Activated CD4-positive, alpha-beta T cell treated with anti-CD3 and anti-CD28 coated beads, Interleukin-2, amount 10 ng/mL, durations not matched to agents 24 days and 14 days (primary cell): ENCODE measurements at regions not wholly inside any gene's neighbourhood (a gene's known extent, or its start where the extent isn't known, plus 50 kb on each side); places are given as distances from the start of the nearest gene placed in this dataset.

Source experiments
- DNase-seq: peaks from one replicate; pipeline ENCODE4 v3.0.0; 2022
- H3K27ac Mint-ChIP-seq: one replicate; pipeline ENCODE4 v1.8.0; 2022; ENCODE audit warnings: mild to moderate bottlenecking, mixed read lengths
- H3K27me3 Mint-ChIP-seq: one replicate; pipeline ENCODE4 v1.8.0; 2022; ENCODE audit warnings: mixed read lengths
- H3K36me3 Mint-ChIP-seq: one replicate; pipeline ENCODE4 v1.8.0; 2022; ENCODE audit warnings: low read depth, mild to moderate bottlenecking, mixed read lengths
- H3K4me1 Mint-ChIP-seq: one replicate; pipeline ENCODE4 v1.8.0; 2021; ENCODE audit warnings: mixed read lengths
- H3K4me3 Mint-ChIP-seq: one replicate; pipeline ENCODE4 v1.8.0; 2022; ENCODE audit warnings: mild to moderate bottlenecking, moderate library complexity, mixed read lengths
- H3K9me3 Mint-ChIP-seq: one replicate; pipeline ENCODE4 v1.8.0; 2021; ENCODE audit warnings: mixed read lengths
- intact Hi-C: fragments of 100-400 bp; cut with micrococcal nuclease; formaldehyde crosslinking; loops from one replicate; pipeline ENCODE4 v1.15.1; 2023

DNA sequence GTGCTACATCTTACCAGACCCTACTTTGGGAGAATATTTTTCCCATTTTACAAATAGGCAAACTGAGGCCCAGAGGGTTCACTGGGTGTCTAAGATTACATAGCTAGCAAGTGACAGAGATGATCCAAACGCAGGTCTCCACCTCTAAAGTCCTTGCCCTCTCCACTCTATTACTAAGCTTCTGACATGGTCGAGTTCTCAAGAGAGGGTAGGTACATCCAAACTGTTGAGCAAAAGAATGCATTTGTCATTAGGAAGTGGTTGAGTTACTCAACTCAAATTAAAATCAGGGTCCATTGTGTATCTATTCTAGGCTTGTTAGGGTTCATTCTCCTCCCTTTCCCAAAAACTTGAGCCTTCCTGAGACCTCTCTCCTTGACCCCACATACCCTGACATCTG is 680.6 kb upstream of the FANCL start:
- no peaks in the 10 kb centered on the region for H3K36me3 Mint-ChIP-seq
- no peaks in the 10 kb centered on the region for H3K9me3 Mint-ChIP-seq
- no peak overlapping the region for H3K27ac Mint-ChIP-seq
- no peak for DNase-seq
- H3K4me3 Mint-ChIP-seq: no peak overlapping the region
- H3K27me3 Mint-ChIP-seq: no peaks in the 10 kb centered on the region
- intact Hi-C loops: no loop called here
- no peaks in the 10 kb centered on the region for H3K4me1 Mint-ChIP-seq

DNA sequence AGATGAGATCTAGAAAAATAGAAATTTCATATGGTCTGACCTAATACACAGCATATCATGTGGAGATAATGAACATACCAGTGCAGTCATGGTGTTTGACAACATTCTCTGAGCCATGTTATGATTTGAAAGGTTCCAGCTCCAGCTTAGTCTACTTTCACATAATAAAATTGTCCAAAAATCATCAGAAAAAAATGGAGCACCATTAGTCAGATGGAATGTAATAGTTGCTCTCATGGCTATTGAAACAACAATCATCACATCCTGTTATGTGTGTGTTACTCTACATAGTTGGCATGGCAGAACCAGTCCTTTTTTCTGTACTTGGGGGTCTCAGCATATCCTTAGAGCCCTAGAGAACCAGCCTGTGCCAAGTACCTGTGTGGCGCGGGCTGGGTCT is 678.9 kb upstream of the FANCL start:
- no peaks in the 10 kb centered on the region for H3K27me3 Mint-ChIP-seq
- no peaks in the 10 kb centered on the region for H3K36me3 Mint-ChIP-seq
- no peaks in the 10 kb centered on the region for H3K4me1 Mint-ChIP-seq
- intact Hi-C loops: no loop called here
- no peaks in the 10 kb centered on the region for H3K9me3 Mint-ChIP-seq
- no peak overlapping the region for H3K4me3 Mint-ChIP-seq
- no peak for DNase-seq
- no peak overlapping the region for H3K27ac Mint-ChIP-seq

DNA sequence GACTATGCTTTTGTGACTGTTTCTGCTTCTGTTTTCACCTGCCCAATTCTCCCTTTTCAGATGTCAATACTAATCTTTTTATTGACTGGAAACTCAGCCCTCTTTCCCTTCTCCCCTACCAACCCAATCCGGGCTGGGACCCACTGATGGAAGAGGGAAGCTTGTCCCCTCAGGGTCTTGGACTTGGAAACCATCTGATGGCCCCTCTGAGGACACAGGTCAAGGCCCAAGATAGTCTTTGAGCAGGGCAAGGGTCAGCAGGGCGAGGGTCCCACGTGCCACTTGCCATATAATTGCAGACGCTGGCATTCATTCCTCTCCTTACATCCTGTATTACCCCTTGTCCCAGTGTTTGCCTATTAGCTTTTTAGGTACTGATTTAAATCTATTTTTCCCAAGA is 678.2 kb upstream of the FANCL start:
- Mint-ChIP-seq H3K27me3 (no peaks in the 10 kb centered on the region), H3K4me3 (no peak overlapping the region), H3K27ac (no peak overlapping the region), H3K36me3 (no peaks in the 10 kb centered on the region), H3K9me3 (no peaks in the 10 kb centered on the region), H3K4me1 (no peaks in the 10 kb centered on the region)
- intact Hi-C loops: no loop called here
- DNase-seq: no peak

DNA sequence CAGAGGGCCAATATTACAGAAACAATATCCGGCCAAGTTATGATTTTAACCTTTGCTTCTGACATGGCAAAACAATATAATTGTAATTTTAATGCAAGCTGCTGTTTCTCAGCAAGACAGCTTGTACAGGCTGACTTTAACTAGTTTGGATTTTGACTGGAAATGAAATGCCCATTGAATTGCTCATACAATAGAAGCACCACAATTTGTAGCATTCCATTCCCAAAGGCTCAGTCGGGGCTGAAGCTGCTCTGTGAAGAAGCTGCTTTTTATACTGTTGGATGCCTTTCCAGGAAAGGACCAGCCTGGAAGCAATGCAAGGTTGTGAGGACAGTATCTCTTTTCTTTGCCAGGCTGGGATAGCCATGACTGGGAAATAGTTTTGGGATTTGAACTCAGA is 677.0 kb upstream of the FANCL start:
- Mint-ChIP-seq H3K27me3 (no peaks in the 10 kb centered on the region), H3K27ac (no peak overlapping the region), H3K9me3 (no peaks in the 10 kb centered on the region), H3K36me3 (no peaks in the 10 kb centered on the region), H3K4me1 (no peaks in the 10 kb centered on the region), H3K4me3 (no peak overlapping the region)
- intact Hi-C loops: no loop called here
- DNase-seq: no peak

DNA sequence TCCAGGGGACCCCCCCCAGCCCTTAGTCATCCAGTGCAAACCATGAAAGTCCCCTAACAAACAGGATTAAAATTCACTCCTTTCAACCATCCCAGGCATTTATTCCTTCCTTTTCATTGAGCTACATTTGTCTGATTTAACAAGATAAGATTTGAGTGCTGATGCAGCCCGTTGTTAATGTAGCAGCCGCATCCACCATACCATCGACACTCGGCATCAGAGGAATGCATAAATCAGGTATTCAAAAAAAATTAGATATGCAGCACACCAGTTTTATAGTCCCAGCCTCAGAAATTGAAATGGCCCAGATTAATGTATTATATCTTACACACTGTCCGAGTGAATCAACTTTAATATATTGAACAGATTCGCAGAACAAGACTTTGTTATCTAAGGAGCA is 676.5 kb upstream of the FANCL start:
- no peak overlapping the region for H3K4me3 Mint-ChIP-seq
- H3K36me3 Mint-ChIP-seq: no peaks in the 10 kb centered on the region
- DNase-seq: no peak
- no peak overlapping the region for H3K27ac Mint-ChIP-seq
- intact Hi-C loops: no loop called here
- H3K27me3 Mint-ChIP-seq: no peaks in the 10 kb centered on the region
- H3K9me3 Mint-ChIP-seq: no peaks in the 10 kb centered on the region
- H3K4me1 Mint-ChIP-seq: no peaks in the 10 kb centered on the region

DNA sequence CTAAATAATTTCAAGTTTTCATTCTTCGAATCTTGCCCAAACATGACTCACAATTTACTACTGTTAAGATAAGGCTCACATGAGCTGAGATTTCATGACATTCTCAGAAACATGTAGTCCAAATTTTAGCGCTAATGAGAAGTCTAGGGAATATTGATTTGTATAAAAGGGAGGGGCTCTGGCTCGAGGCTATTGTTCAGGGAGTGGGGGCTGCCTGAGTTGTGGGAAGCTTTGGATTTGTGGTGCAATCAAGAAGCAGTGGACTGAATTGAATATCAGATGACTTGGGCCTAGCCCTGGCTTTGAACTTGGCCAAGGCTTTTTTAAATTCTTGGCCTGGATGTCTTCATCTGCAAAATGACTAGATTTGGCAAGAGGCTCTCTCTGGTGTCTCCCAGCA is 674.9 kb upstream of the FANCL start:
- Mint-ChIP-seq H3K9me3 (no peaks in the 10 kb centered on the region), H3K27me3 (no peaks in the 10 kb centered on the region), H3K4me3 (no peak overlapping the region), H3K4me1 (no peaks in the 10 kb centered on the region), H3K27ac (no peak overlapping the region), H3K36me3 (no peaks in the 10 kb centered on the region)
- no peak for DNase-seq
- intact Hi-C loops: no loop called here

DNA sequence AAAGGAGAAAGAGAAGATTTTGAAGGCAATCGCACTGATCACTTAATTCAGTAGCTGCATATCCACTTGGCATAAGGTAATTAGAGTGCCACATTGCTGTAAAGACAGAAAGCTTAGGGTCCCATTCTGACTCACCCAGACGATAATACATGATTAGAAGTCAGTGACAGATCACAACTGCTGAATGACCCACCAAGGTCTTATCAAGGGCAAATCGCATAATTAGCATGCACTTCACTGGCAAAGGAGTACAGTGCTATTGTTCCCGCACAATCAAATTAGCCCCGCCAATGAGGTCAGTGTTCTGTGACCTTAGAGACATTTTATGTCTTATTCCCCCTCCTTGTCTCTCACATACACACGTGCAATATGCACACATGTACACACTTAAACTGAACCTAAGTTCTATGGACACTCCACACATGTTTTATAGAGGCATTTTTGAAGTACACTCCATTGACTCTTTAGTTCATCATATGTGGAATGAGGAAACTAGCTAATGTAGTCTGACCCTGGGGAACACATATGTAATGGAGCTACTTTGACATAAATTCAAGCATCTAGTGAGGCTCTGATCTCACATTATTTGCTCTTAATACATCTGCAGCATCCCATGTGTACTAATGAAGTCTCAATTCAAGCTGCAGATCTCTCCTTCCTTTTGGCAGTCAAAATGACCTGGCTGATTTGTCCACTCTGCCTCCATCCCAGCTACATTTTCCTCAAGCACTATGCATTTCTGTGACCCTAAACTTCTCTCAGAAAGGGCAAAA is 673.8 kb upstream of the FANCL start:
- H3K4me3 Mint-ChIP-seq: no peak overlapping the region
- no peaks in the 10 kb centered on the region for H3K9me3 Mint-ChIP-seq
- H3K36me3 Mint-ChIP-seq: no peaks in the 10 kb centered on the region
- H3K27ac Mint-ChIP-seq: no peak overlapping the region
- intact Hi-C loops: no loop called here
- no peaks in the 10 kb centered on the region for H3K27me3 Mint-ChIP-seq
- DNase-seq: no peak
- H3K4me1 Mint-ChIP-seq: no peaks in the 10 kb centered on the region

DNA sequence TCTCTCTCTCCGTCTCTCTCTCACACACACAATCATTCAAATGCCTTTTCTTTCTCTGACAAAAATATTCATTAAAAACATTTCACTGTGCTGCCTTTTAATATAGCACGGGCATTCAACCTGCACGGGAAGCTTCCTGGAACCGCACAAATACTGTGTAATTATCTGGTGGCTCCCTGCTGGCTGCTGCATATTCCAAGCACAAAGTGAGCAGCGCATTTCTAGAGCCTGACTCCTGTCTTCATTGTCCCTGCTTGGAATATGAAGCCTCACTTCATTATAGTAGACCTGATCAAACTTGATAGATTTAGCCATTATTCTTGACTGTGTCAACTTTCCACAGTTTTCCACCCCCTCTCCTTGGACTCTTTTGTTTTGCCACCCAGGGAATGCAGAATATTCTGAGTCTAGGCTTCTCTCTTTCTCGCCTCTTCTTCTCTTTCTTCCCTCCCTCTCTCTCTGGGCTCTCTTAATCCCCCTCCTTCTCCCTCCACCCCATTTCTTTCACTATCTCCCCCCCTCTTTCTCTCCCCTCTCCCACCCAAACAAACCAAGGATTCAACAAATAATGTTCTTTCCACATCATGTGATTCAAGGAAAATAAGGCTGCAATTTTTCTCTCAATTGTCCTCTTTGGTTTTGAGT is 672.1 kb upstream of the FANCL start:
- Mint-ChIP-seq H3K4me3 (no peak overlapping the region), H3K27ac (no peak overlapping the region), H3K36me3 (no peaks in the 10 kb centered on the region), H3K4me1 (no peaks in the 10 kb centered on the region), H3K9me3 (no peaks in the 10 kb centered on the region), H3K27me3 (no peaks in the 10 kb centered on the region)
- no peak for DNase-seq
- intact Hi-C loops: no loop called here

DNA sequence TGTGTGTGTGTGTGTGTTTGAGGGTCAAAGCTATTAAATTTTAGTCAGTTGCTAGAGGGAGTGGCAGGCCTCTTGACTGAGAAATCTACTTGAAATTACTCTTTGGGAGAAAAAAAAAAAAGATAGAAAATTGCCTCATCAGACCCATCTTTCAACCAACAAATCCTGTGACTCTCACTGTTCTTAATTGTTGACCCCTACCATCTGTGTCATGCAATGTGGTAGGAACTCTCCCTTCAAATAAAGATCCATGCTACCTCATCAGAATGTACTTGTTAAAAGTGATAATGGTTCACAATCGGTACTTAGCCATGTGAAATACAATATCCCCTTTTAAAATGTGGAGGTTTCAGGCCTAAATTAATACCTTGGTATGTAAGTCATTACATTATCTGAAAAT is 670.8 kb upstream of the FANCL start:
- intact Hi-C loops: no loop called here
- no peak overlapping the region for H3K27ac Mint-ChIP-seq
- H3K9me3 Mint-ChIP-seq: no peaks in the 10 kb centered on the region
- no peak overlapping the region for H3K4me3 Mint-ChIP-seq
- H3K27me3 Mint-ChIP-seq: no peaks in the 10 kb centered on the region
- H3K36me3 Mint-ChIP-seq: no peaks in the 10 kb centered on the region
- DNase-seq: no peak
- H3K4me1 Mint-ChIP-seq: no peaks in the 10 kb centered on the region

DNA sequence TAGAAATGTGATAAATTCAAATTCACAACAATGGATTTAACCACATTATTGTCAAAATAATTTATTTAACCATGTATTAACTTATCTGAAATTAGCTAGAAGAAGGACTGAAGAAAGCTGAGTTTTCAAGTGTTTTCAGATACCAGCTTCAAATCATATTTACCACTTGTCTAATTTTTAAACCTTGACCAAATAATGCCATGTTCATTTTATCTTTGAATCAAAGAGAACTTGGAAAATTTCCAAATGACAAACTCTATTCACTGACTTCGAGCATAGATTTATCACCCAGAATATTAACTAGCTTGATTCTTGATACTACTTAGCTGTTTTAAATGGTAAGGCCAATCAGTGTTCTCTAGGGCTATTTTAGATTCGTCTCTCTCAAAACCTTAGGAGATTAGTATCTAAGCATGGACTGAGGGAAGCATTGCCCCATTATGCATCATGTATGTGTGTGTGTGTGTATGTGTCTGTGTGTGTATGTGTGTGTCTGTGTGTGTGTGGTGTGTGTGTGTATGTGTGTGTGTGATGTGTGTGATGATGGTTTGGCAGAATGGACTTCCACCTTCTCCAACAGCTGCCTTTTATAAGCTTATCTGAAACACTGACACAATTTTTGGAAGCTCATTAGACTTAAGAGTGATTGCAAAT is 667.5 kb upstream of the FANCL start:
- Mint-ChIP-seq H3K9me3 (no peaks in the 10 kb centered on the region), H3K4me1 (no peaks in the 10 kb centered on the region), H3K27me3 (no peaks in the 10 kb centered on the region), H3K4me3 (no peak overlapping the region), H3K27ac (no peak overlapping the region), H3K36me3 (no peaks in the 10 kb centered on the region)
- DNase-seq: no peak
- intact Hi-C loops: no loop called here

DNA sequence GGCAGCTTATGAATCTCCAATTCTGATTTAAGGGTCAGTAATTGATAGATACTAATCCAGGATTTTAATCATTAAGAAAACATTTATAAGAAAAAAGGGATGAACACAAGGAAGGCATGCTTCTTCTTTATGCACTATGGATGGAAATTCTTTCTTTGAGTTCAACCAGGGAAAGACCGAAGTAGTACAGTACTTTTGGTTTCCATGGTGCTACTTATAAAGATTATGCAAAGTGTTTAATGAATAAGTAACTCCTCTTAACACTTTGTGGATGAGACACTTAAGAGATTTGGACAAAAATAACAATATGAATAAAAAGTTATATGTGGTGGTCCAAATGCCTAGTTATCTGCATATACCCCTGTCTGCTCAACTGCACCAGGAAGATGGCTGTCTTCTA is 666.5 kb upstream of the FANCL start:
- Mint-ChIP-seq H3K4me1 (no peaks in the 10 kb centered on the region), H3K4me3 (no peak overlapping the region), H3K27me3 (no peaks in the 10 kb centered on the region), H3K36me3 (no peaks in the 10 kb centered on the region), H3K9me3 (no peaks in the 10 kb centered on the region), H3K27ac (no peak overlapping the region)
- no peak for DNase-seq
- intact Hi-C loops: no loop called here

DNA sequence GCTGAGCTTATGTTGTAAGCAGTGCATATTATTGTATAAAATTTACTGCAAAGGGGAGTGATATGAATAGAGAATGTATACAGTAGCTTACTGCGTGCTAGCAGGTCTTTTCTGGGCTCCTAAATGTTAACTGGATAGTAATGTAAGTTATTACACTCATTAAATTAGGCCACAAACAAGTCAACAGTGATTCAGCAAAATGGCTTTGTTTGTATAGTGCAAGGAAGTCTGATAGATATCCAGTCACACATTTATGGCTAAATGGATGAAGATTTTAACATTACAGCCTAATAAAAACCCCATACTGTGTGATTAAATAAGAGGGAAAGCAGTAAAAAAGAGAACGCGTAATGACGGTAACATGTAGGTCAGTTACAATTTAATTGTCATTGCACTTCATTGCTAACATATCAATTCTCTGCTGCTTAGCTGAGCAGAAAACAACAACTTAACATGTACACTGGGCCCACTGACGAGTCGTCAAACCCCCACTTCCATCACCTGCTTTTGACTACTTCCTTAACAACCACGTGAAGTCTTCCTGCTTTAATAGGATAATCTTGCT is 665.0 kb upstream of the FANCL start:
- Mint-ChIP-seq H3K36me3 (no peaks in the 10 kb centered on the region), H3K9me3 (no peaks in the 10 kb centered on the region), H3K27ac (no peak overlapping the region), H3K4me1 (no peaks in the 10 kb centered on the region), H3K27me3 (no peaks in the 10 kb centered on the region), H3K4me3 (no peak overlapping the region)
- intact Hi-C loops: no loop called here
- no peak for DNase-seq

DNA sequence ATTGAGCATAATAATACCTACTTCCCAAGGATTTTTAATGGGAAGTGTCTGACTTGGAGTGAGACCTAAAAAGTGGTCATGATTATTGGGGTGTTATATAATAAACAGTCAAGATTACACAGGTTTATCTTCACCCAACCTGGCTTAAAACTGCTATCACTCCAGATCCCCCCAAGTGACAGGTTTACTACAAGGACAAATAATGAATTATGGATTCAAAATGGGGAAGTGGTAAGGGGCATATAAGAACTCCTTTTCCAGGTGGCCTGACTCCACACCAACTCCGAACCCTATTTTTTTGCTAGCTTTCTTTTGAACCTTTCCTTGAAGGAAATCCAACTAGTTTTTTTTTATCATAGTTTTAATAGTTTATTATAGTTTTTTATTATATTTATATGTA is 663.0 kb upstream of the FANCL start:
- Mint-ChIP-seq H3K27ac (no peak overlapping the region), H3K27me3 (no peaks in the 10 kb centered on the region), H3K9me3 (no peaks in the 10 kb centered on the region), H3K4me3 (no peak overlapping the region), H3K36me3 (no peaks in the 10 kb centered on the region), H3K4me1 (no peaks in the 10 kb centered on the region)
- no peak for DNase-seq
- intact Hi-C loops: no loop called here

DNA sequence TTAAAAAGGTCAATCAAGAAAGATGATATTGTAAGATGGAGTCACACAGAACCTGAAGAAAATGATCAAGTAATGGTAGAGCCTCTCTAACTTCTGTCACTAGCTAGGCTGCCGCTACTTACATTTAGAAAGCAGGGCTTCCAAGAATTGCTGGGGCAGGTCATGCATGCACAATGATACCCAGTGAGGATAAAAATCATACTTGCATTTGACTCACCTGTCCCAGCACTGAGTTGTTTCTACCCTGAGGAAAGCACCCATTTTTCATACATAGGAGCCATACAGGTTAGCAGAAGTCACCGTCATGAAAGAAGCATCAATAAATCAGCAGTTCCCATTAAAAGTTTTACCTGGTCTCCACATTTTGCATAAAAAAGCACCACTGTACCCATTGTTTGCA is 662.3 kb upstream of the FANCL start:
- Mint-ChIP-seq H3K27ac (no peak overlapping the region), H3K4me1 (no peaks in the 10 kb centered on the region), H3K4me3 (no peak overlapping the region), H3K36me3 (no peaks in the 10 kb centered on the region), H3K27me3 (no peaks in the 10 kb centered on the region), H3K9me3 (no peaks in the 10 kb centered on the region)
- DNase-seq: no peak
- intact Hi-C loops: no loop called here
